IMR-90 (cell line): ENCODE measurements at regions not wholly inside any gene's neighbourhood (a gene's known extent, or its start where the extent isn't known, plus 50 kb on each side); places are given as distances from the start of the nearest gene placed in this dataset.

Source experiments
- ATAC-seq: fragments of 200-7000 bp; cut with Tn5 transposase; 2 replicates; pipeline ENCODE4 v1.9.1; 2020; ENCODE audit warnings: low read depth, mild to moderate bottlenecking, moderate library complexity
- BruUV-seq: library from RNA; stranded (reverse); fragments of 400-500 nt; replicated peaks from 2 replicates; lab custom pipeline; 2021; lab: Mats Ljungman, UMichigan
- CTCF ChIA-PET: fragments of 300-600 bp; formaldehyde crosslinking; extraction: SDS; loops from one replicate; lab custom pipeline; 2021; ENCODE audit warnings: antibody characterized with exemption; lab: Yijun Ruan, JAX
- POLR2A ChIA-PET: fragments of 300-600 bp; sonication (Branson Sonifier 250); formaldehyde crosslinking; loops from one replicate; lab custom pipeline; 2022; ENCODE audit warnings: antibody characterized with exemption; ENCODE audit not compliant: unreplicated experiment; lab: Charles Lee
- DNase-seq: peaks from one replicate; pipeline ENCODE4 v3.0.0; 2013
- H2AFZ ChIP-seq: replicated peaks from 2 replicates; pipeline ENCODE3; 2013; ENCODE audit warnings: low read length, mild to moderate bottlenecking; ENCODE audit not compliant: poor library complexity
- H2AK5ac ChIP-seq: 2 replicates; pipeline ENCODE4 v1.6.1; 2013; ENCODE audit warnings: low read depth, low read length, inconsistent platforms
- H2AK9ac ChIP-seq: replicated peaks from 2 replicates; pipeline ENCODE3; 2013; ENCODE audit warnings: mild to moderate bottlenecking, low read depth, low read length, moderate library complexity; ENCODE audit not compliant: poor library complexity
- H2BK120ac ChIP-seq: 2 replicates; pipeline ENCODE4 v1.6.1; 2013; ENCODE audit warnings: low read depth, low read length, inconsistent platforms
- H2BK15ac ChIP-seq: 3 replicates; pipeline ENCODE4 v1.6.1; 2013; ENCODE audit warnings: low read depth, low read length, inconsistent platforms
- H2BK20ac ChIP-seq: 2 replicates; pipeline ENCODE4 v1.6.1; 2013; ENCODE audit warnings: low read depth, mild to moderate bottlenecking, inconsistent platforms, low read length, moderate library complexity
- H2BK5ac ChIP-seq: 2 replicates; pipeline ENCODE4 v1.6.1; 2013; ENCODE audit warnings: mild to moderate bottlenecking, low read depth, low read length, inconsistent platforms; ENCODE audit not compliant: poor library complexity, severe bottlenecking
- H3K14ac ChIP-seq: replicated peaks from 2 replicates; pipeline ENCODE4 v1.6.1; 2013; ENCODE audit warnings: low read depth, low read length, inconsistent platforms
- H3K18ac ChIP-seq: 2 replicates; pipeline ENCODE4 v1.6.1; 2013; ENCODE audit warnings: low read depth, low read length, control low read depth
- H3K23ac ChIP-seq: 2 replicates; pipeline ENCODE4 v1.6.1; 2013; ENCODE audit warnings: low read depth, low read length, inconsistent platforms
- H3K27ac ChIP-seq: 2 replicates; pipeline ENCODE4 v1.5.1; 2013; ENCODE audit warnings: mild to moderate bottlenecking, control low read depth, low read length; ENCODE audit not compliant: insufficient read depth
- H3K27me3 ChIP-seq: 2 replicates; pipeline ENCODE4 v1.6.1; 2013; ENCODE audit warnings: low read length; ENCODE audit not compliant: control insufficient read depth, insufficient read depth
- H3K36me3 ChIP-seq: 2 replicates; pipeline ENCODE4 v1.6.1; 2013; ENCODE audit warnings: low read length, mixed read lengths; ENCODE audit not compliant: control insufficient read depth, insufficient read depth
- H3K4ac ChIP-seq: 2 replicates; pipeline ENCODE4 v1.6.1; 2013; ENCODE audit warnings: low read depth, low read length, inconsistent platforms
- H3K4me1 ChIP-seq: 2 replicates; pipeline ENCODE4 v1.6.1; 2013; ENCODE audit warnings: low read length, mixed read lengths; ENCODE audit not compliant: control insufficient read depth, insufficient read depth
- H3K4me2 ChIP-seq: 2 replicates; pipeline ENCODE4 v1.6.1; 2013; ENCODE audit warnings: low read depth, mild to moderate bottlenecking, control low read depth, low read length, moderate library complexity
- H3K4me3 ChIP-seq: 2 replicates; pipeline ENCODE4 v1.5.1; 2013; ENCODE audit warnings: low read depth, mild to moderate bottlenecking, control low read depth, low read length, moderate library complexity; ENCODE audit not compliant: insufficient read depth
- H3K56ac ChIP-seq: 2 replicates; pipeline ENCODE4 v1.6.1; 2013; ENCODE audit warnings: low read length, inconsistent platforms; ENCODE audit not compliant: insufficient read depth; ENCODE audit errors: extremely low read depth
- H3K79me1 ChIP-seq, 2 experiments: 2 replicates each; pipeline ENCODE4 v1.6.1; 2013; ENCODE audit warnings: low read length in 2 of 2, inconsistent platforms in 1 of 2, low read depth in 1 of 2
- H3K9ac ChIP-seq: 2 replicates; pipeline ENCODE4 v1.6.1; 2013; ENCODE audit warnings: low read depth, low read length, control low read depth
- H3K9me1 ChIP-seq: 2 replicates; pipeline ENCODE4 v1.6.1; 2013; ENCODE audit warnings: low read length, inconsistent platforms; ENCODE audit not compliant: insufficient read depth
- H3K9me3 ChIP-seq: 2 replicates; pipeline ENCODE4 v1.6.1; 2013; ENCODE audit warnings: low read length; ENCODE audit not compliant: control insufficient read depth, insufficient read depth
- H4K20me1 ChIP-seq: 2 replicates; pipeline ENCODE4 v1.6.1; 2013; ENCODE audit warnings: low read length, inconsistent platforms; ENCODE audit not compliant: insufficient read depth
- H4K5ac ChIP-seq: 2 replicates; pipeline ENCODE4 v1.6.1; 2013; ENCODE audit warnings: mild to moderate bottlenecking, low read depth, low read length, control low read depth
- H4K8ac ChIP-seq, 2 experiments: 2 replicates each; pipeline ENCODE4 v1.6.1; 2013; ENCODE audit warnings: low read depth in 2 of 2, low read length in 2 of 2, control low read depth in 1 of 2, inconsistent platforms in 1 of 2
- H4K91ac ChIP-seq: 2 replicates; pipeline ENCODE4 v1.6.1; 2013; ENCODE audit warnings: low read depth, low read length, inconsistent platforms; ENCODE audit not compliant: insufficient read depth
- BHLHE40 ChIP-seq: fragments of 150-350 bp; IDR thresholded peaks from 2 replicates; pipeline ENCODE4 v1.6.1; 2016; ENCODE audit warnings: mild to moderate bottlenecking, low read depth, low read length
- CEBPB ChIP-seq: IDR thresholded peaks from 2 replicates; pipeline ENCODE4 v1.6.1; 2012; ENCODE audit warnings: low read depth, low read length, improper control_type of control experiment
- CHD1 ChIP-seq: IDR thresholded peaks from 2 replicates; pipeline ENCODE4 v1.6.1; 2012; ENCODE audit warnings: low read depth, low read length, improper control_type of control experiment
- MXI1 ChIP-seq: IDR thresholded peaks from 2 replicates; pipeline ENCODE4 v1.6.1; 2012; ENCODE audit warnings: low read depth, mild to moderate bottlenecking, low read length, moderate library complexity, borderline replicate concordance
- RAD21 ChIP-seq: IDR thresholded peaks from 2 replicates; pipeline ENCODE4 v1.6.1; 2012; ENCODE audit warnings: low read length, improper control_type of control experiment
- RFX5 ChIP-seq: IDR thresholded peaks from 2 replicates; pipeline ENCODE4 v1.8.0; 2012; ENCODE audit warnings: low read depth, mild to moderate bottlenecking, low read length, moderate library complexity
- SMC3 ChIP-seq: fragments of 150-350 bp; IDR thresholded peaks from 2 replicates; pipeline ENCODE4 v1.6.1; 2016; ENCODE audit warnings: low read depth, mild to moderate bottlenecking, antibody characterized with exemption, low read length, moderate library complexity
- WGBS, 2 experiments: methylation state at CpG; one replicate each; pipeline versions ENCODE4 v1.1.5 to v1.1.7; 2013; ENCODE audit warnings: missing lambda C conversion rate in 2 of 2; ENCODE audit not compliant: insufficient read length in 1 of 2; ENCODE audit errors: extremely low coverage in 2 of 2; 5-methylcytosine and 5-hydroxymethylcytosine counted together
- dilution Hi-C: fragments of 300-500 bp; cut with HindIII; formaldehyde crosslinking; loops from one replicate; pipeline ENCODE4 v1.14.3; 2018; ENCODE audit warnings: low sequenced_read_pairs; ENCODE audit not compliant: unreplicated experiment
- in situ Hi-C: fragments of 300-500 bp; cut with MboI; formaldehyde crosslinking; loops from 3 replicates; pipeline ENCODE4 v1.14.3; 2019; ENCODE audit warnings: low sequenced_read_pairs, inconsistent platforms, mixed read lengths
- intact Hi-C: fragments of 100-400 bp; cut with micrococcal nuclease; formaldehyde crosslinking; loops from 2 replicates; pipeline ENCODE4 v1.10.0; 2022
- TF ChIP-seq, protein P1 (sequence below): conservative IDR thresholded peaks from 2 replicates; pipeline ENCODE4 v1.5.1; 2012; ENCODE audit warnings: mild to moderate bottlenecking, low read depth, low read length, improper control_type of control experiment
- TF ChIP-seq, protein P2 (sequence below): fragments of 150-350 bp; IDR thresholded peaks from 2 replicates; pipeline ENCODE4 v1.6.1; 2016; ENCODE audit warnings: low read depth, mild to moderate bottlenecking, low read length, moderate library complexity, borderline replicate concordance

- WGBS, 2 experiments = 83% methylated on average over 5 of the region's 19 CpGs; no CpG with 5 or more reads in 1 of the 2 experiments
- no peak overlapping the region for H2BK20ac ChIP-seq
- no peak overlapping the region for H3K4me2 ChIP-seq
- no peak overlapping the region for H2BK15ac ChIP-seq
- no peaks in the 10 kb centered on the region for H3K9me1 ChIP-seq
- H3K9me3 ChIP-seq = no peaks in the 10 kb centered on the region
- H4K20me1 ChIP-seq = no peaks in the 10 kb centered on the region
- no peak overlapping the region for H3K14ac ChIP-seq
- H2BK120ac ChIP-seq = no peak overlapping the region
- no peaks in the 10 kb centered on the region for H3K4me1 ChIP-seq
- no peaks in the 10 kb centered on the region for H3K36me3 ChIP-seq
- no peak overlapping the region for H3K9ac ChIP-seq
- no peak overlapping the region for H4K8ac ChIP-seq
- H2BK5ac ChIP-seq = no peak overlapping the region
- POLR2A ChIA-PET = no interaction called here
- TF ChIP-seq BHLHE40 (no peak), CEBPB (no peak), SMC3 (no peak), RFX5 (no peak), MXI1 (no peak), RAD21 (no peak), CHD1 (no peak)
- TF ChIP-seq, protein P1, sequence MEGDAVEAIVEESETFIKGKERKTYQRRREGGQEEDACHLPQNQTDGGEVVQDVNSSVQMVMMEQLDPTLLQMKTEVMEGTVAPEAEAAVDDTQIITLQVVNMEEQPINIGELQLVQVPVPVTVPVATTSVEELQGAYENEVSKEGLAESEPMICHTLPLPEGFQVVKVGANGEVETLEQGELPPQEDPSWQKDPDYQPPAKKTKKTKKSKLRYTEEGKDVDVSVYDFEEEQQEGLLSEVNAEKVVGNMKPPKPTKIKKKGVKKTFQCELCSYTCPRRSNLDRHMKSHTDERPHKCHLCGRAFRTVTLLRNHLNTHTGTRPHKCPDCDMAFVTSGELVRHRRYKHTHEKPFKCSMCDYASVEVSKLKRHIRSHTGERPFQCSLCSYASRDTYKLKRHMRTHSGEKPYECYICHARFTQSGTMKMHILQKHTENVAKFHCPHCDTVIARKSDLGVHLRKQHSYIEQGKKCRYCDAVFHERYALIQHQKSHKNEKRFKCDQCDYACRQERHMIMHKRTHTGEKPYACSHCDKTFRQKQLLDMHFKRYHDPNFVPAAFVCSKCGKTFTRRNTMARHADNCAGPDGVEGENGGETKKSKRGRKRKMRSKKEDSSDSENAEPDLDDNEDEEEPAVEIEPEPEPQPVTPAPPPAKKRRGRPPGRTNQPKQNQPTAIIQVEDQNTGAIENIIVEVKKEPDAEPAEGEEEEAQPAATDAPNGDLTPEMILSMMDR = no peak
- TF ChIP-seq, protein P2, sequence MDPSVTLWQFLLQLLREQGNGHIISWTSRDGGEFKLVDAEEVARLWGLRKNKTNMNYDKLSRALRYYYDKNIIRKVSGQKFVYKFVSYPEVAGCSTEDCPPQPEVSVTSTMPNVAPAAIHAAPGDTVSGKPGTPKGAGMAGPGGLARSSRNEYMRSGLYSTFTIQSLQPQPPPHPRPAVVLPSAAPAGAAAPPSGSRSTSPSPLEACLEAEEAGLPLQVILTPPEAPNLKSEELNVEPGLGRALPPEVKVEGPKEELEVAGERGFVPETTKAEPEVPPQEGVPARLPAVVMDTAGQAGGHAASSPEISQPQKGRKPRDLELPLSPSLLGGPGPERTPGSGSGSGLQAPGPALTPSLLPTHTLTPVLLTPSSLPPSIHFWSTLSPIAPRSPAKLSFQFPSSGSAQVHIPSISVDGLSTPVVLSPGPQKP = no peak
- no peak overlapping the region for H4K91ac ChIP-seq
- no peak overlapping the region for H3K56ac ChIP-seq
- CTCF ChIA-PET = no interaction called here
- no peak overlapping the region for H3K18ac ChIP-seq
- H3K4me3 ChIP-seq = no peak overlapping the region
- no TSS peak for BruUV-seq
- H3K27me3 ChIP-seq = no peaks in the 10 kb centered on the region
- H2AK5ac ChIP-seq = no peak overlapping the region
- no peak overlapping the region for H3K4ac ChIP-seq
- ATAC-seq (no peak), DNase-seq (no peak)
- intact Hi-C loops (no loop called here), in situ Hi-C loops (no loop called here), dilution Hi-C loops (no loop called here)
- H2AFZ ChIP-seq = no peak overlapping the region
- no peaks in the 10 kb centered on the region for H3K79me1 ChIP-seq
- no peak overlapping the region for H3K27ac ChIP-seq
- no peak overlapping the region for H2AK9ac ChIP-seq
- no peak overlapping the region for H3K23ac ChIP-seq
- no peak overlapping the region for H4K5ac ChIP-seq
Measured at GRCh38 chr1:220983877-220984635, 104.8 kb downstream of the HLX start.
